ENCODE measurements at regions not wholly inside any gene's neighbourhood (a gene's known extent, or its start where the extent isn't known, plus 50 kb on each side); places are given as distances from the start of the nearest gene placed in this dataset.

- Histone ChIP-seq H3K4me3 (ENCODE audit: low read depth, low read length) (no peak overlapping the region), H3K4me1 (ENCODE audit: control insufficient read depth, insufficient read depth, low read length) (no peaks in the 10 kb centered on the region), H3K9me3 (ENCODE audit: control insufficient read depth, insufficient read depth, low read depth, low read length) (no peaks in the 10 kb centered on the region), H3K27ac (ENCODE audit: extremely low read depth, low read depth, low read length) (no peak overlapping the region), H3K36me3 (ENCODE audit: control insufficient read depth in 2 of 2, insufficient read depth in 1 of 2, low read length in 2 of 2) (no peaks in the 10 kb centered on the region)
- TF ChIP-seq FEZF1 (tag by site-specific recombination; IDR thresholded peaks at IDR 0.05) (no peak), ZNF112 (tag by site-specific recombination; IDR thresholded peaks at IDR 0.05) (no peak), SP2 (tag by site-specific recombination; IDR thresholded peaks at IDR 0.05) (no peak), ZNF473 (tag by site-specific recombination; IDR thresholded peaks at IDR 0.05) (no peak), MEIS1 (CRISPR knock-in tag; IDR thresholded peaks at IDR 0.05; ENCODE audit: borderline replicate concordance) (no peak), ZNF48 (tag by site-specific recombination; IDR thresholded peaks at IDR 0.05) (no peak), WT1 (tag by site-specific recombination; IDR thresholded peaks at IDR 0.05) (no peak), ZNF645 (tag by site-specific recombination; IDR thresholded peaks at IDR 0.05) (no peak), ZNF624 (tag by site-specific recombination; IDR thresholded peaks at IDR 0.05) (no peak), ZNF311 (tag by site-specific recombination; IDR thresholded peaks at IDR 0.05; ENCODE audit: borderline replicate concordance) (no peak), ZNF76 (tag by site-specific recombination; IDR thresholded peaks at IDR 0.05; ENCODE audit: borderline replicate concordance, low read depth) (no peak), ZNF792 (tag by site-specific recombination; IDR thresholded peaks at IDR 0.05) (no peak), ZNF292 (tag by site-specific recombination; IDR thresholded peaks at IDR 0.05; ENCODE audit: borderline replicate concordance, low read depth) (no peak), ZNF791 (tag by site-specific recombination; IDR thresholded peaks at IDR 0.05) (no peak), ZNF211 (tag by site-specific recombination; IDR thresholded peaks at IDR 0.05; ENCODE audit: low read depth) (no peak), ATF2 (tag by site-specific recombination; IDR thresholded peaks at IDR 0.05; ENCODE audit: low read depth) (no peak), ZNF394 (tag by site-specific recombination; IDR thresholded peaks at IDR 0.05; ENCODE audit: borderline replicate concordance) (no peak), ZNF596 (tag by site-specific recombination; IDR thresholded peaks at IDR 0.05) (no peak)
- CTCF ChIA-PET: no interaction called here
- POLR2A ChIA-PET: no interaction called here
These were observed 1677.1 kb downstream of the OLFM4 start for GRCh38 chr13:54705738-54706137.

GRCh38 chr13:54706336-54706735 lies 1677.7 kb downstream of the OLFM4 start:
- POLR2A ChIA-PET: no interaction called here
- Histone ChIP-seq H3K36me3 (ENCODE audit: control insufficient read depth in 2 of 2, insufficient read depth in 1 of 2, low read length in 2 of 2) (no peaks in the 10 kb centered on the region), H3K27ac (ENCODE audit: extremely low read depth, low read depth, low read length) (no peak overlapping the region), H3K9me3 (ENCODE audit: control insufficient read depth, insufficient read depth, low read depth, low read length) (no peaks in the 10 kb centered on the region), H3K4me3 (ENCODE audit: low read depth, low read length) (no peak overlapping the region), H3K4me1 (ENCODE audit: control insufficient read depth, insufficient read depth, low read length) (no peaks in the 10 kb centered on the region)
- TF ChIP-seq ZNF26 (tag by site-specific recombination; IDR thresholded peaks at IDR 0.05) (no peak), PRDM2 (tag by site-specific recombination; IDR thresholded peaks at IDR 0.05; ENCODE audit: borderline replicate concordance) (no peak), ZBTB1 (tag by site-specific recombination; IDR thresholded peaks at IDR 0.05) (no peak), ZNF140 (tag by site-specific recombination; IDR thresholded peaks at IDR 0.05) (no peak), ZNF596 (tag by site-specific recombination; IDR thresholded peaks at IDR 0.05) (no peak)
- CTCF ChIA-PET: no interaction called here
